Heart right ventricle (tissue), 16 donors: ENCODE measurements at regions not wholly inside any gene's neighbourhood (a gene's known extent, or its start where the extent isn't known, plus 50 kb on each side); places are given as distances from the start of the nearest gene placed in this dataset.

ENCODE experiments used
- ATAC-seq, 8 donors: fragments of 200-7000 bp; cut with Tn5 transposase; one replicate each; pipeline ENCODE4 v1.9.1; 2020; ENCODE audit warnings: mild to moderate bottlenecking in 8 of 8, moderate library complexity in 8 of 8, moderate number of reproducible peaks in 1 of 8
- DNase-seq, 2 donors: peaks; one replicate each; pipeline ENCODE4 v3.0.0-alpha.2; 2020
- H3K27ac ChIP-seq, 10 donors: fragments of 200-600 bp; sonication (generic) in 2 of 10; one replicate each; pipeline versions ENCODE4 v1.5.0 to v1.8.0; 2020 to 2022; ENCODE audit warnings: mild to moderate bottlenecking in 3 of 10
- H3K27me3 ChIP-seq, 7 donors: fragments of 200-600 bp; one replicate each; pipeline ENCODE4 v1.8.0; 2021 to 2022; ENCODE audit warnings: mild to moderate bottlenecking in 2 of 7
- H3K36me3 ChIP-seq, 9 donors: fragments of 200-600 bp; sonication (generic) in 1 of 9; one replicate each; pipeline versions ENCODE4 v1.5.0 to v1.8.0; 2020 to 2022; ENCODE audit warnings: mild to moderate bottlenecking in 2 of 9
- H3K4me1 ChIP-seq, 9 donors: fragments of 200-600 bp; sonication (generic) in 1 of 9; one replicate each; pipeline versions ENCODE4 v1.5.0 to v1.8.0; 2020 to 2022; ENCODE audit warnings: mild to moderate bottlenecking in 4 of 9
- H3K4me3 ChIP-seq, 10 donors: fragments of 200-600 bp; sonication (generic) in 2 of 10; one replicate each; pipeline versions ENCODE4 v1.5.0 to v1.8.0; 2020 to 2022; ENCODE audit warnings: mild to moderate bottlenecking in 7 of 10, moderate library complexity in 2 of 10
- H3K9me3 ChIP-seq, 11 donors: fragments of 200-600 bp in 10 of 11; sonication (generic) in 2 of 11; one replicate each; pipeline versions ENCODE4 v1.5.0 to v1.8.0; 2013 to 2022; ENCODE audit warnings: mild to moderate bottlenecking in 2 of 11, control low read depth in 1 of 11, moderate library complexity in 1 of 11
- WGBS, 2 donors: extraction: QIAGEN DNeasy Blood & Tissue Kit; methylation state at CpG; one replicate each; pipeline ENCODE4 v1.1.7; 2013; ENCODE audit warnings: inconsistent platforms in 1 of 2; 5-methylcytosine and 5-hydroxymethylcytosine counted together
- intact Hi-C, 10 donors: fragments of 100-400 bp; cut with DNase I; formaldehyde crosslinking; loops; one replicate each; pipeline versions ENCODE4 v1.11.1 to v1.14.2; 2022
- TF ChIP-seq, protein P1 (sequence below), 9 donors: fragments of 200-600 bp; sonication (generic) in 2 of 9; IDR thresholded peaks; one replicate each; pipeline versions ENCODE4 v1.5.0 to v1.8.0; 2021 to 2022; ENCODE audit warnings: antibody characterized with exemption in 9 of 9, mild to moderate bottlenecking in 5 of 9, moderate library complexity in 1 of 9
- donor health status: Arrhythmogenic right ventricular cardiomyopathy.
- donor health status: ischemic (EF 13 %, LVEDD 7.1; RV severe dilation, severe dysfunction).
- donor health status: healthy with polysubstance abuse.
- donor health status: DM: no; HTN: yes; CAD: no.
- donor health status: DM: no; HTN: no; CAD: no.
- donor health status: ischemic (EF 25% LVEDD 6.9; RV normal size, moderate dysfunction).
- donor health status: ischemic (EF 25% LVEDD 5.7; RV mildly dilated, moderate dysfunction).
- donor health status: healthy.
- donor health status: DM: yes; HTN: yes; CAD: no.
- donor health status: Ischemic cardiomyopathy.
- donor health status: ischemic (EF 35%, LVEDD 5.7; RV mildly dilated, moderate dysfunction).
- donor health status: nonischemic (EF 11% LVEDD 7.7; RV severe dilation, severe dysfunction).
- donor health status: DM: yes; HTN: yes; CAD: no.
- donor health status: PGD.
- donor health status: ischemic (EF 29% LVEDD 5.4; RV normal size, mild dysfunction).
- donor health status: nonischemic (EF 23%, LVEDD 6.1; RV moderate dilation, normal function).

DNA sequence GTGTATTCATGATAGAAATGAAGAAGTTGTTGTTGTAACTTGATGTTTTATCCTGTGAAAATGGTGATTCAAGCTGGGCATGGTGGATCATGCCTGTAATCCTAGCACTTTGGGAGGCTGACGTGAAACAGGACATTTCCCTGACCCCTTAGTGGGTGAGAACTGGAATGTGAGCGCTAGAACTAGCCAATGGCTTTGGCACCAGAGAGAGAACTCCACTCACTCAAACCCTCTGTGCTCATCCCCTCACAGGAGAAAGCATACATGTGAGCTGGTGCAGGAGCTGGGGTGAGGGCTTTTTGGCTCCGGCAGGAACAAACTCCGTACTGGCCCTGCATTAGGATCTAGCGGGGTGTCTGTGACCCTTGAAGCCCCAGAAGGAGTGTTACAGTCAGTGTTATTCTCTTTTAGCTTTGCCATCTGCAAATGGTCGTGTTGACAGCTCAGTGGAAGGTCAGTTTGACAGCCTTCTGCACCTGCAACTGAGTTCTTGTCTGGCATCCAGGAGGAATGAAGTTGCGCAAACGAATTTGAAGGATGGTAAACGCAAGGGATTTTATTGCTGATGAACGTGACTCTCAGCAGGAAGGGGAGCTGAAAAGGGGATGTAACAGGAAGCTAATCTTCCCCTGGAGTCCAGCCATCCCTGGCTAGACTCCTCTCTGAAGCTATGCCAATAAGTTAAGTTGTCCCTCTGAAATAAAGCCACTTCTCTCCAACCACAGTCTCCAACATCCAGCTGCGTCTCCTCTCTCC is 1016.6 kb upstream of the CADM2 start:
- Histone ChIP-seq H3K9me3 (peaks cover 0 to 13% (median 0%) of the 10 kb centered on the region in 11 donors), H3K4me3 (no peak overlapping the region), H3K27ac (no peak overlapping the region), H3K4me1 (peaks cover 0 to 10% (median 0%) of the 10 kb centered on the region in 9 donors), H3K27me3 (no peaks in the 10 kb centered on the region), H3K36me3 (no peaks in the 10 kb centered on the region)
- intact Hi-C loops, result no loop called here
- TF ChIP-seq, protein P1, sequence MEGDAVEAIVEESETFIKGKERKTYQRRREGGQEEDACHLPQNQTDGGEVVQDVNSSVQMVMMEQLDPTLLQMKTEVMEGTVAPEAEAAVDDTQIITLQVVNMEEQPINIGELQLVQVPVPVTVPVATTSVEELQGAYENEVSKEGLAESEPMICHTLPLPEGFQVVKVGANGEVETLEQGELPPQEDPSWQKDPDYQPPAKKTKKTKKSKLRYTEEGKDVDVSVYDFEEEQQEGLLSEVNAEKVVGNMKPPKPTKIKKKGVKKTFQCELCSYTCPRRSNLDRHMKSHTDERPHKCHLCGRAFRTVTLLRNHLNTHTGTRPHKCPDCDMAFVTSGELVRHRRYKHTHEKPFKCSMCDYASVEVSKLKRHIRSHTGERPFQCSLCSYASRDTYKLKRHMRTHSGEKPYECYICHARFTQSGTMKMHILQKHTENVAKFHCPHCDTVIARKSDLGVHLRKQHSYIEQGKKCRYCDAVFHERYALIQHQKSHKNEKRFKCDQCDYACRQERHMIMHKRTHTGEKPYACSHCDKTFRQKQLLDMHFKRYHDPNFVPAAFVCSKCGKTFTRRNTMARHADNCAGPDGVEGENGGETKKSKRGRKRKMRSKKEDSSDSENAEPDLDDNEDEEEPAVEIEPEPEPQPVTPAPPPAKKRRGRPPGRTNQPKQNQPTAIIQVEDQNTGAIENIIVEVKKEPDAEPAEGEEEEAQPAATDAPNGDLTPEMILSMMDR (IDR thresholded peaks at IDR 0.05), result no peak
- ATAC-seq (no peak), DNase-seq (no peak)
- 69 to 76% methylated on average over 11 of the region's 11 CpGs for WGBS, 2 donors

- DNase-seq (no peak), ATAC-seq (peak in 1 of 8 donors; percentile 42)
- intact Hi-C loops, result no loop called here
- H3K36me3 ChIP-seq, result no peaks in the 10 kb centered on the region
- TF ChIP-seq, protein P1 (IDR thresholded peaks at IDR 0.05), result no peak
- H3K27me3 ChIP-seq, result no peaks in the 10 kb centered on the region
- H3K9me3 ChIP-seq, result peaks cover 0 to 13% (median 0%) of the 10 kb centered on the region in 11 donors
- H3K4me3 ChIP-seq, result no peak overlapping the region
- H3K27ac ChIP-seq, result no peak overlapping the region
- H3K4me1 ChIP-seq, result peaks cover 0 to 10% (median 0%) of the 10 kb centered on the region in 9 donors
These were observed 1012.7 kb upstream of the CADM2 start for GRCh38 chr3:83946049-83946448.

- H3K9me3 ChIP-seq, result peaks cover 0 to 13% (median 0%) of the 10 kb centered on the region in 11 donors
- no peaks in the 10 kb centered on the region for H3K36me3 ChIP-seq
- H3K4me1 ChIP-seq, result peaks cover 0 to 10% (median 0%) of the 10 kb centered on the region in 9 donors
- DNase-seq (no peak), ATAC-seq (no peak)
- H3K27ac ChIP-seq, result no peak overlapping the region
- WGBS, 2 donors, result 28 to 29% methylated on average over 4 of the region's 4 CpGs
- intact Hi-C loops, result no loop called here
- H3K4me3 ChIP-seq, result no peak overlapping the region
- no peaks in the 10 kb centered on the region for H3K27me3 ChIP-seq
- TF ChIP-seq, protein P1 (IDR thresholded peaks at IDR 0.05), result peak in 2 of 9 donors; percentile 14 to 40
These were observed 1012.2 kb upstream of the CADM2 start for GRCh38 chr3:83946554-83946953.

DNA sequence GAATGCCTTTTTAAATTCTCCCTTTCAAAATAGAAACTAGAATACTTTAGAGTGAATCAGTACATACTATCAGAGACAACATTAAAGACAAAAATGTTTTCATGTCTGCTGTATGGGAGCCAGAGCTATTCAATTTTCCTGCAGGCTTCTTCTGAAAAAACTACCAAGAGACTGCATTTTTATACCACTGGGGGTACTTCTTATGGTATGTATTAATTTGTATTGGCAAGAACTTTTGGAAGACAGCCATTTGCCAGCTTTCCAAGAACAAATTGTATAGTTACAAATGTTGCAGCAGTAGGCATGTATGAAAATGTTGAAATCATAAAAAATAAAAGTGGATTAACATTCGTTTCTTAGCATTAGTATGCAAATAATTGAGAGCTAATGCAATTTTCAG is 1010.0 kb upstream of the CADM2 start:
- WGBS, 2 donors, result 72% methylated on average over 1 of the region's 1 CpG
- no peak overlapping the region for H3K27ac ChIP-seq
- peaks cover 0 to 10% (median 0%) of the 10 kb centered on the region in 9 donors for H3K4me1 ChIP-seq
- no peak for ATAC-seq
- intact Hi-C loops, result no loop called here
- DNase-seq, result no peak
- no peaks in the 10 kb centered on the region for H3K36me3 ChIP-seq
- H3K4me3 ChIP-seq, result no peak overlapping the region
- H3K27me3 ChIP-seq, result no peaks in the 10 kb centered on the region
- TF ChIP-seq, protein P1 (IDR thresholded peaks at IDR 0.05), result no peak
- no peaks in the 10 kb centered on the region for H3K9me3 ChIP-seq
